ENCODE measurements at regions not wholly inside any gene's neighbourhood (a gene's known extent, or its start where the extent isn't known, plus 50 kb on each side); places are given as distances from the start of the nearest gene placed in this dataset.

- Histone ChIP-seq H3K9ac (ENCODE audit: low read depth, low read length, poor library complexity, severe bottlenecking) (no peak overlapping the region), H3K4me1 (ENCODE audit: insufficient read depth, low read length, poor library complexity, severe bottlenecking) (no peaks in the 10 kb centered on the region), H3F3A (ENCODE audit: low read depth) (no peaks in the 10 kb centered on the region), H3K79me2 (ENCODE audit: insufficient read depth, low read length) (no peaks in the 10 kb centered on the region), H3K9me2 (replicated peaks; ENCODE audit: low read depth, low read length) (no peaks in the 10 kb centered on the region), H3K4me3 (ENCODE audit: low read length, poor library complexity, severe bottlenecking) (no peak overlapping the region), H4K20me1 (ENCODE audit: insufficient read depth, low read length, poor library complexity, severe bottlenecking) (no peaks in the 10 kb centered on the region), H3K4me2 (ENCODE audit: low read depth, low read length, poor library complexity, severe bottlenecking) (no peak overlapping the region), H3K36me3 (ENCODE audit: insufficient read depth, low read length) (no peaks in the 10 kb centered on the region), H2AFZ (ENCODE audit: low read length) (no peak overlapping the region), H3K9me3 (ENCODE audit: insufficient read depth, low read depth, low read length) (no peaks in the 10 kb centered on the region), H3K27me3 (ENCODE audit: insufficient read depth, low read length, poor library complexity, severe bottlenecking) (no peaks in the 10 kb centered on the region)
- TF ChIP-seq CTCF (conservative IDR thresholded peaks at IDR 0.05; ENCODE audit: low read length), result no peak
- TF ChIP-seq EZH2phosphoT487 (IDR thresholded peaks at IDR 0.05; ENCODE audit: borderline replicate concordance), result no peak
Observed at GRCh38 chr7:79653136-79653631, 199.7 kb upstream of the MAGI2 start.

GRCh38 chr7:79652619-79653018, 199.2 kb upstream of the MAGI2 start:
- Histone ChIP-seq H3K4me2 (ENCODE audit: low read depth, low read length, poor library complexity, severe bottlenecking) (no peak overlapping the region), H4K20me1 (ENCODE audit: insufficient read depth, low read length, poor library complexity, severe bottlenecking) (no peaks in the 10 kb centered on the region), H3K4me1 (ENCODE audit: insufficient read depth, low read length, poor library complexity, severe bottlenecking) (no peaks in the 10 kb centered on the region), H3K9me2 (replicated peaks; ENCODE audit: low read depth, low read length) (no peaks in the 10 kb centered on the region), H3K9ac (ENCODE audit: low read depth, low read length, poor library complexity, severe bottlenecking) (no peak overlapping the region), H3K9me3 (ENCODE audit: insufficient read depth, low read depth, low read length) (no peaks in the 10 kb centered on the region), H2AFZ (ENCODE audit: low read length) (no peak overlapping the region), H3K4me3 (ENCODE audit: low read length, poor library complexity, severe bottlenecking) (no peak overlapping the region), H3F3A (ENCODE audit: low read depth) (no peaks in the 10 kb centered on the region), H3K27me3 (ENCODE audit: insufficient read depth, low read length, poor library complexity, severe bottlenecking) (no peaks in the 10 kb centered on the region), H3K79me2 (ENCODE audit: insufficient read depth, low read length) (no peaks in the 10 kb centered on the region), H3K36me3 (ENCODE audit: insufficient read depth, low read length) (no peaks in the 10 kb centered on the region)
- TF ChIP-seq CTCF (conservative IDR thresholded peaks at IDR 0.05; ENCODE audit: low read length), result no peak
- TF ChIP-seq EZH2phosphoT487 (IDR thresholded peaks at IDR 0.05; ENCODE audit: borderline replicate concordance), result no peak

- H3K9me3 ChIP-seq (ENCODE audit: insufficient read depth, low read depth, low read length), result no peaks in the 10 kb centered on the region
- no peak overlapping the region for H2AFZ ChIP-seq (ENCODE audit: low read length)
- H3F3A ChIP-seq (ENCODE audit: low read depth), result no peaks in the 10 kb centered on the region
- H3K4me3 ChIP-seq (ENCODE audit: low read length, poor library complexity, severe bottlenecking), result no peak overlapping the region
- no peaks in the 10 kb centered on the region for H3K9me2 ChIP-seq (replicated peaks; ENCODE audit: low read depth, low read length)
- H3K27me3 ChIP-seq (ENCODE audit: insufficient read depth, low read length, poor library complexity, severe bottlenecking), result no peaks in the 10 kb centered on the region
- H4K20me1 ChIP-seq (ENCODE audit: insufficient read depth, low read length, poor library complexity, severe bottlenecking), result no peaks in the 10 kb centered on the region
- no peaks in the 10 kb centered on the region for H3K79me2 ChIP-seq (ENCODE audit: insufficient read depth, low read length)
- H3K9ac ChIP-seq (ENCODE audit: low read depth, low read length, poor library complexity, severe bottlenecking), result no peak overlapping the region
- TF ChIP-seq CTCF (conservative IDR thresholded peaks at IDR 0.05; ENCODE audit: low read length) (no peak), EZH2phosphoT487 (IDR thresholded peaks at IDR 0.05; ENCODE audit: borderline replicate concordance) (no peak)
- H3K36me3 ChIP-seq (ENCODE audit: insufficient read depth, low read length), result no peaks in the 10 kb centered on the region
- H3K4me1 ChIP-seq (ENCODE audit: insufficient read depth, low read length, poor library complexity, severe bottlenecking), result no peaks in the 10 kb centered on the region
- no peak overlapping the region for H3K4me2 ChIP-seq (ENCODE audit: low read depth, low read length, poor library complexity, severe bottlenecking)
Observed at GRCh38 chr7:79647711-79648110, 194.2 kb upstream of the MAGI2 start.
